ENCODE measurements at regions not wholly inside any gene's neighbourhood (a gene's known extent, or its start where the extent isn't known, plus 50 kb on each side); places are given as distances from the start of the nearest gene placed in this dataset.

GRCh38 chr22:22397292-22397870 lies 111.2 kb downstream of the ZNF280B start:
- no peak for DNase-seq

- DNase-seq, result no peak
Observed at GRCh38 chr22:22397875-22398524, 110.5 kb downstream of the ZNF280B start.

- no peak for DNase-seq
Observed at GRCh38 chr22:22398530-22399327, 109.8 kb downstream of the ZNF280B start.

- no peak for DNase-seq
Observed at GRCh38 chr22:22400099-22400498, 108.4 kb downstream of the ZNF280B start.

GRCh38 chr22:22400964-22401363 lies 107.6 kb downstream of the ZNF280B start:
- DNase-seq, result no peak

- DNase-seq, result no peak
Observed at GRCh38 chr22:22401381-22401780, 107.2 kb downstream of the ZNF280B start.

- DNase-seq, result no peak
Observed at GRCh38 chr22:22403306-22403705, 105.2 kb downstream of the ZNF280B start.

- no peak for DNase-seq
Observed at GRCh38 chr22:22403771-22404170, 104.8 kb downstream of the ZNF280B start.

GRCh38 chr22:22404598-22405284 lies 103.8 kb downstream of the ZNF280B start:
- no peak for DNase-seq

GRCh38 chr22:22406445-22407027 lies 102.0 kb downstream of the ZNF280B start:
- no peak for DNase-seq

GRCh38 chr22:22407061-22407460 lies 101.5 kb downstream of the ZNF280B start:
- DNase-seq, result no peak

- no peak for DNase-seq
Observed at GRCh38 chr22:22408269-22408668, 100.3 kb downstream of the ZNF280B start.

- DNase-seq, result peak; percentile 37
Observed at GRCh38 chr22:22408731-22409696, 99.5 kb downstream of the ZNF280B start.

- peak; percentile 48 for DNase-seq
Observed at GRCh38 chr22:22410121-22410520, 98.4 kb downstream of the ZNF280B start.

- no peak for DNase-seq
Observed at GRCh38 chr22:22410677-22411076, 97.9 kb downstream of the ZNF280B start.

GRCh38 chr22:22414266-22414665 lies 94.3 kb downstream of the ZNF280B start:
- no peak for DNase-seq

GRCh38 chr22:22417495-22418162 lies 90.9 kb downstream of the ZNF280B start:
- no peak for DNase-seq

GRCh38 chr22:22418163-22418549 lies 90.4 kb downstream of the ZNF280B start:
- no peak for DNase-seq

GRCh38 chr22:22418957-22419356 lies 89.6 kb downstream of the ZNF280B start:
- DNase-seq, result no peak

GRCh38 chr22:22420580-22420979 lies 88.0 kb downstream of the ZNF280B start:
- DNase-seq, result no peak

GRCh38 chr22:22421392-22421791 lies 87.2 kb downstream of the ZNF280B start:
- no peak for DNase-seq
